K562 (cell line): ENCODE measurements at regions not wholly inside any gene's neighbourhood (a gene's known extent, or its start where the extent isn't known, plus 50 kb on each side); places are given as distances from the start of the nearest gene placed in this dataset.
A peak's percentile ranks its signal among the peaks of the same experiment; 100 is the strongest.

Source experiments
- ATAC-seq: fragments of 200-7000 bp; cut with Tn5 transposase; 3 replicates; pipeline ENCODE4 v1.9.1; 2020; ENCODE audit warnings: moderate library complexity
- BruUV-seq: library from RNA; stranded (reverse); fragments of 400-500 nt; replicated peaks from 2 replicates; lab custom pipeline; 2021; lab: Mats Ljungman, UMichigan
- CTCF ChIA-PET: fragments of 300-600 bp; formaldehyde crosslinking; extraction: SDS; loops from one replicate; lab custom pipeline; 2021; ENCODE audit warnings: low intra/inter-chr PET ratio; lab: Yijun Ruan, JAX
- POLR2A ChIA-PET: fragments of 300-600, 350-650 bp; sonication (Branson Sonifier 250); formaldehyde crosslinking; extraction: SDS; loops from one replicate; lab custom pipeline; 2021; ENCODE audit warnings: antibody characterized with exemption, inconsistent platforms; lab: Yijun Ruan, JAX
- DNase-seq, 4 experiments: peaks; one replicate each; pipeline versions ENCODE4 v3.0.0 to v3.0.0-alpha.2; 2011 to 2018; ENCODE audit warnings: low spot score in 3 of 4, mixed read lengths in 3 of 4; ENCODE audit errors: extremely low read depth in 1 of 4
- FAIRE-seq: peaks from 2 replicates; lab custom pipeline; 2011; peaks lifted over from hg19 to GRCh38; lab: Jason Lieb, UNC
- H2AFZ ChIP-seq: 2 replicates; pipeline ENCODE4 v1.6.0; 2011; ENCODE audit warnings: low read depth, low read length, control low read depth, inconsistent platforms
- H3K27ac ChIP-seq: fragments of 200-600 bp; 3 replicates; pipeline ENCODE4 v1.8.0; 2011; ENCODE audit warnings: low read depth, mild to moderate bottlenecking, control low read depth, inconsistent platforms, low read length, moderate library complexity, mixed read lengths; ENCODE audit errors: extremely low read depth
- H3K27me3 ChIP-seq, 2 experiments: fragments of 300-600 bp in 1 of 2; 2 replicates in 1 of 2; 3 replicates in 1 of 2; pipeline versions ENCODE4 v1.6.0 to v1.8.0; 2011; ENCODE audit warnings: inconsistent platforms in 2 of 2, low read length in 2 of 2, mild to moderate bottlenecking in 1 of 2, mixed read lengths in 1 of 2, moderate library complexity in 1 of 2; ENCODE audit not compliant: control insufficient read depth in 2 of 2, insufficient read depth in 2 of 2
- H3K36me3 ChIP-seq: fragments of 300-600 bp; 3 replicates; pipeline ENCODE4 v1.8.0; 2011; ENCODE audit warnings: mild to moderate bottlenecking, low read length, inconsistent platforms; ENCODE audit not compliant: control insufficient read depth, insufficient read depth
- H3K4me1 ChIP-seq, 2 experiments: fragments of 200-600 bp in 1 of 2; replicated peaks in 1 of 2; 2 replicates in 1 of 2; 3 replicates in 1 of 2; pipeline versions ENCODE4 v1.5.1 to v1.8.0; 2011; ENCODE audit warnings: inconsistent platforms in 2 of 2, low read length in 2 of 2, mild to moderate bottlenecking in 1 of 2, mixed read lengths in 1 of 2, moderate library complexity in 1 of 2; ENCODE audit not compliant: control insufficient read depth in 2 of 2, insufficient read depth in 2 of 2
- H3K4me2 ChIP-seq: 2 replicates; pipeline ENCODE4 v1.6.1; 2011; ENCODE audit warnings: low read length, control low read depth, inconsistent platforms, mixed read lengths; ENCODE audit not compliant: insufficient read depth
- H3K4me3 ChIP-seq: fragments of 200-600 bp; sonication (generic), shearing (Covaris generic); 2 replicates; pipeline ENCODE4 v1.5.1; 2016; ENCODE audit warnings: control low read depth, inconsistent platforms
- H3K79me2 ChIP-seq: fragments of 200-600 bp; 3 replicates; pipeline ENCODE4 v1.8.0; 2011; ENCODE audit warnings: low read length, inconsistent platforms; ENCODE audit not compliant: control insufficient read depth, insufficient read depth
- H3K9ac ChIP-seq, 2 experiments: 2 replicates each; pipeline versions ENCODE4 v1.6.0 to v1.6.1; 2011; ENCODE audit warnings: low read depth in 2 of 2, low read length in 2 of 2, control low read depth in 1 of 2, inconsistent platforms in 1 of 2, mild to moderate bottlenecking in 1 of 2, mixed read lengths in 1 of 2; ENCODE audit not compliant: insufficient read depth in 1 of 2
- H3K9me1 ChIP-seq: one replicate; pipeline ENCODE4 v1.6.0; 2011; ENCODE audit warnings: inconsistent platforms, mild to moderate bottlenecking, low read length, moderate library complexity; ENCODE audit not compliant: control insufficient read depth, insufficient read depth
- H3K9me3 ChIP-seq: replicated peaks from 2 replicates; pipeline ENCODE4 v1.5.1; 2011; ENCODE audit warnings: low read depth, low read length, inconsistent platforms; ENCODE audit not compliant: control insufficient read depth, insufficient read depth
- H4K20me1 ChIP-seq: replicated peaks from 2 replicates; pipeline ENCODE4 v1.6.1; 2011; ENCODE audit warnings: low read length, inconsistent platforms, mixed read lengths; ENCODE audit not compliant: control insufficient read depth, insufficient read depth
- CBX5 ChIP-seq: IDR thresholded peaks from 2 replicates; pipeline ENCODE4 v1.6.1; 2014; ENCODE audit warnings: low read depth, borderline replicate concordance
- MAFF ChIP-seq: IDR thresholded peaks from 2 replicates; pipeline ENCODE4 v1.6.1; 2012; ENCODE audit warnings: low read length, improper control_type of control experiment
- in situ Hi-C: fragments of 300-500 bp; cut with MboI; formaldehyde crosslinking; loops from 4 replicates; pipeline ENCODE4 v1.15.0; 2018; ENCODE audit warnings: inconsistent platforms, mixed read lengths
- intact Hi-C: fragments of 100-400 bp; cut with micrococcal nuclease; formaldehyde crosslinking; loops from 2 replicates; pipeline ENCODE4 v1.14.2; 2022
- TF ChIP-seq, protein P1 (sequence below), 2 experiments: IDR thresholded peaks in 1 of 2; conservative IDR thresholded peaks in 1 of 2; 2 replicates each; pipeline ENCODE4 v1.6.1; 2016; ENCODE audit warnings: low read depth in 2 of 2, mild to moderate bottlenecking in 1 of 2, missing compliant biosample characterization in 1 of 2, missing genetic modification characterization in 1 of 2, moderate library complexity in 1 of 2

DNA sequence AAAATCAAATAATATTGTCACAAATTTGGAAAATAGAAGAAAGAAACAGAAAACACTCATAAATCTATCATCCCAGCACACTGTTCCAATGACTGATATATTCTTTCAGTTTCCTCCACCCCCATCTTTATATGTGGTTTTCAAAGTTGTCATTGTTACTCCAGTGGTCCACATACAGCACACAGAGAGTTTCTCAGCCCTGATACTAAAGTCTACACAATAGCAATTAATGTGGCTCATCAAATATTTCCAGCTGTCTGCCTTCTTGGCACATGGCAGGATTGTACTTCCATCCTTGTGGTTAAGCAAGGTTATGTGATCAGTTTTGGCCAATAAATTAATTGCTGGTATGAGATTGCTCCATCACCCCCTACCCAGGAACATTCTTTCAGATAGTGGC is 221.7 kb downstream of the PDCD6IP start:
- TF ChIP-seq, protein P1, sequence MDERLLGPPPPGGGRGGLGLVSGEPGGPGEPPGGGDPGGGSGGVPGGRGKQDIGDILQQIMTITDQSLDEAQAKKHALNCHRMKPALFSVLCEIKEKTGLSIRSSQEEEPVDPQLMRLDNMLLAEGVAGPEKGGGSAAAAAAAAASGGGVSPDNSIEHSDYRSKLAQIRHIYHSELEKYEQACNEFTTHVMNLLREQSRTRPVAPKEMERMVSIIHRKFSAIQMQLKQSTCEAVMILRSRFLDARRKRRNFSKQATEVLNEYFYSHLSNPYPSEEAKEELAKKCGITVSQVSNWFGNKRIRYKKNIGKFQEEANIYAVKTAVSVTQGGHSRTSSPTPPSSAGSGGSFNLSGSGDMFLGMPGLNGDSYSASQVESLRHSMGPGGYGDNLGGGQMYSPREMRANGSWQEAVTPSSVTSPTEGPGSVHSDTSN (CRISPR knock-in tag; IDR thresholded peaks at IDR 0.05; ENCODE audit: low read depth): no peak
- TF ChIP-seq, protein P1 (tag; conservative IDR thresholded peaks at IDR 0.05; ENCODE audit: low read depth): 0 out of 2 replicates have a peak, but pooled peaks have one; percentile 20
- TF ChIP-seq MAFF (no peak), CBX5 (no peak)
- no peak for DNase-seq
- BruUV-seq: no TSS peak
- H3K27ac ChIP-seq: no peak overlapping the region
- no peak for ATAC-seq
- H3K4me2 ChIP-seq: no peak overlapping the region
- POLR2A ChIA-PET: no interaction called here
- H3K79me2 ChIP-seq: no peaks in the 10 kb centered on the region
- no peak overlapping the region for H3K4me3 ChIP-seq
- H3K9ac ChIP-seq: no peak overlapping the region
- CTCF ChIA-PET: no interaction called here
- no peaks in the 10 kb centered on the region for H3K9me1 ChIP-seq
- intact Hi-C loops (no loop called here), in situ Hi-C loops (loop anchor here (25.0 kb wide), 1 partner anchor 667 kb away; no protein-coding TSS in a partner anchor)
- H3K9me3 ChIP-seq: no peaks in the 10 kb centered on the region
- no peak for FAIRE-seq
- peaks cover 6% of the 10 kb centered on the region; the same call in 1 of the 2 replicates for H4K20me1 ChIP-seq
- H3K36me3 ChIP-seq: no peaks in the 10 kb centered on the region
- no peaks in the 10 kb centered on the region for H3K27me3 ChIP-seq
- H3K4me1 ChIP-seq: no peaks in the 10 kb centered on the region
- H2AFZ ChIP-seq: no peak overlapping the region
